Endothelial cell of umbilical vein (primary cell): ENCODE measurements at regions not wholly inside any gene's neighbourhood (a gene's known extent, or its start where the extent isn't known, plus 50 kb on each side); places are given as distances from the start of the nearest gene placed in this dataset.

Source experiments
- EZH2 ChIP-seq: IDR thresholded peaks from 2 replicates; pipeline ENCODE4 v1.6.1; 2012; ENCODE audit warnings: borderline replicate concordance, low read depth, mild to moderate bottlenecking, moderate library complexity, low read length, inconsistent platforms; ENCODE audit not compliant: severe bottlenecking
- MYC ChIP-seq: IDR thresholded peaks from one replicate; pipeline ENCODE4 v1.6.1; 2011; ENCODE audit warnings: mild to moderate bottlenecking, low read depth, low read length
- POLR2A ChIP-seq: IDR thresholded peaks from 2 replicates; pipeline ENCODE4 v1.6.1; 2012; ENCODE audit warnings: low read depth, mild to moderate bottlenecking, control low read depth, low read length
- POLR2AphosphoS5 ChIP-seq: IDR thresholded peaks from 2 replicates; pipeline ENCODE4 v1.6.1; 2012; ENCODE audit warnings: low read depth, mild to moderate bottlenecking, control low read depth, low read length, moderate library complexity; ENCODE audit not compliant: insufficient read depth
- TF ChIP-seq, protein P1 (sequence below), 2 donors: IDR thresholded peaks; 1 replicate in 1 of 2; 2 replicates in 1 of 2; pipeline ENCODE4 v1.5.1; 2011; ENCODE audit warnings: low read length in 2 of 2, mild to moderate bottlenecking in 2 of 2, moderate library complexity in 2 of 2, control low read depth in 1 of 2, inconsistent platforms in 1 of 2, low read depth in 1 of 2; ENCODE audit not compliant: insufficient read depth in 1 of 2; ENCODE audit errors: extremely low read depth in 1 of 2
- TF ChIP-seq, protein P2 (sequence below): IDR thresholded peaks from 2 replicates; pipeline ENCODE4 v1.6.1; 2011; ENCODE audit not compliant: insufficient read depth, insufficient read length

DNA sequence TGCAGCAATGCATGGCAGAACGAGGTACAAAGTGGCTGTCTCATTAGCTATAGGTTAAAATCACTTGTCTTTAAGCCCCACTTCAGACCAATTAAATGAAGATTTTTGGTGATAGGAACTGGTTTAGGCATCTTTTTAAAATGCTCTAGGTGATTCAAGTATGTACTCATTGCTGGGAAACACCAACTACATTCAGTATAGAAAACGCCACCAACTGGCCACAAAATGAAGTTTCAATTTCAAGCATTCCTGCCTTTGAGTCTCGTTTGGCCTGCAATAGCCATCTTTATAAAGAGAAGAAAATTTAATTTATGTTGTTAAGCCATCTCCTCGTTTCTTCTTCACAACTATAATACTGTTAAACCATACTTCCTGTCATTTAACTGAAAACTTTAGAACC lies 587.9 kb downstream of the GBE1 start:
- TF ChIP-seq, protein P1, sequence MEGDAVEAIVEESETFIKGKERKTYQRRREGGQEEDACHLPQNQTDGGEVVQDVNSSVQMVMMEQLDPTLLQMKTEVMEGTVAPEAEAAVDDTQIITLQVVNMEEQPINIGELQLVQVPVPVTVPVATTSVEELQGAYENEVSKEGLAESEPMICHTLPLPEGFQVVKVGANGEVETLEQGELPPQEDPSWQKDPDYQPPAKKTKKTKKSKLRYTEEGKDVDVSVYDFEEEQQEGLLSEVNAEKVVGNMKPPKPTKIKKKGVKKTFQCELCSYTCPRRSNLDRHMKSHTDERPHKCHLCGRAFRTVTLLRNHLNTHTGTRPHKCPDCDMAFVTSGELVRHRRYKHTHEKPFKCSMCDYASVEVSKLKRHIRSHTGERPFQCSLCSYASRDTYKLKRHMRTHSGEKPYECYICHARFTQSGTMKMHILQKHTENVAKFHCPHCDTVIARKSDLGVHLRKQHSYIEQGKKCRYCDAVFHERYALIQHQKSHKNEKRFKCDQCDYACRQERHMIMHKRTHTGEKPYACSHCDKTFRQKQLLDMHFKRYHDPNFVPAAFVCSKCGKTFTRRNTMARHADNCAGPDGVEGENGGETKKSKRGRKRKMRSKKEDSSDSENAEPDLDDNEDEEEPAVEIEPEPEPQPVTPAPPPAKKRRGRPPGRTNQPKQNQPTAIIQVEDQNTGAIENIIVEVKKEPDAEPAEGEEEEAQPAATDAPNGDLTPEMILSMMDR (IDR thresholded peaks at IDR 0.05; ENCODE audit: extremely low read depth in 1 of 2, insufficient read depth in 1 of 2, low read depth in 1 of 2, low read length in 2 of 2) = peak in 1 of 2 donors; percentile 29
- no peak for TF ChIP-seq MYC
- TF ChIP-seq POLR2A = no peak
- no peak for TF ChIP-seq POLR2AphosphoS5
- TF ChIP-seq, protein P2, sequence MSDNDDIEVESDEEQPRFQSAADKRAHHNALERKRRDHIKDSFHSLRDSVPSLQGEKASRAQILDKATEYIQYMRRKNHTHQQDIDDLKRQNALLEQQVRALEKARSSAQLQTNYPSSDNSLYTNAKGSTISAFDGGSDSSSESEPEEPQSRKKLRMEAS = no peak
- no peak for TF ChIP-seq EZH2
